ENCODE measurements at regions not wholly inside any gene's neighbourhood (a gene's known extent, or its start where the extent isn't known, plus 50 kb on each side); places are given as distances from the start of the nearest gene placed in this dataset.

DNA sequence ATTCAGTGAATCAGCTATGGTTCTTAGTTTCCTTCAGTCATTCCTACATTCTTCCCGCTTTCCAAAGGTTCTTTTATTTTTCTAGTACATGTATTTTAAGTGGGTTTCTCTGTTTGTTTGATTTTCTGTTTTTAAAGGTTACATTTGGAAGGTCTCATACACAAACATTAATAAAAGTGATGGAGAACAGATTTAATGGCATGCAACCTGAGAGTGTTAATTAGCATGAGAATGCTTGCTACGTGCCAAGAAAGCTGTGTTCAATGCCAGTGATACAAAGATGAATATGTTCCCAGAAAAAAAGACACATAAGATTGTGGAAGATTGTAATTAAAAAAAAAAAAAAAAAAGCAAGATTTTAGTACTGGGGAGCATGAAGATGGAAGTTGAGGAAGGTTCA is 61.8 kb upstream of the CDC42EP3 start:
- TF ChIP-seq, protein P1, sequence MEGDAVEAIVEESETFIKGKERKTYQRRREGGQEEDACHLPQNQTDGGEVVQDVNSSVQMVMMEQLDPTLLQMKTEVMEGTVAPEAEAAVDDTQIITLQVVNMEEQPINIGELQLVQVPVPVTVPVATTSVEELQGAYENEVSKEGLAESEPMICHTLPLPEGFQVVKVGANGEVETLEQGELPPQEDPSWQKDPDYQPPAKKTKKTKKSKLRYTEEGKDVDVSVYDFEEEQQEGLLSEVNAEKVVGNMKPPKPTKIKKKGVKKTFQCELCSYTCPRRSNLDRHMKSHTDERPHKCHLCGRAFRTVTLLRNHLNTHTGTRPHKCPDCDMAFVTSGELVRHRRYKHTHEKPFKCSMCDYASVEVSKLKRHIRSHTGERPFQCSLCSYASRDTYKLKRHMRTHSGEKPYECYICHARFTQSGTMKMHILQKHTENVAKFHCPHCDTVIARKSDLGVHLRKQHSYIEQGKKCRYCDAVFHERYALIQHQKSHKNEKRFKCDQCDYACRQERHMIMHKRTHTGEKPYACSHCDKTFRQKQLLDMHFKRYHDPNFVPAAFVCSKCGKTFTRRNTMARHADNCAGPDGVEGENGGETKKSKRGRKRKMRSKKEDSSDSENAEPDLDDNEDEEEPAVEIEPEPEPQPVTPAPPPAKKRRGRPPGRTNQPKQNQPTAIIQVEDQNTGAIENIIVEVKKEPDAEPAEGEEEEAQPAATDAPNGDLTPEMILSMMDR (conservative IDR thresholded peaks at IDR 0.05; ENCODE audit: low read depth, low read length), result no peak
- no peak for TF ChIP-seq EZH2 (IDR thresholded peaks at IDR 0.05; ENCODE audit: borderline replicate concordance, low read depth, low read length, poor library complexity, severe bottlenecking)

All from A673 (cell line).